ENCODE measurements at regions not wholly inside any gene's neighbourhood (a gene's known extent, or its start where the extent isn't known, plus 50 kb on each side); places are given as distances from the start of the nearest gene placed in this dataset.
A peak's percentile ranks its signal among the peaks of the same experiment; 100 is the strongest.

DNA sequence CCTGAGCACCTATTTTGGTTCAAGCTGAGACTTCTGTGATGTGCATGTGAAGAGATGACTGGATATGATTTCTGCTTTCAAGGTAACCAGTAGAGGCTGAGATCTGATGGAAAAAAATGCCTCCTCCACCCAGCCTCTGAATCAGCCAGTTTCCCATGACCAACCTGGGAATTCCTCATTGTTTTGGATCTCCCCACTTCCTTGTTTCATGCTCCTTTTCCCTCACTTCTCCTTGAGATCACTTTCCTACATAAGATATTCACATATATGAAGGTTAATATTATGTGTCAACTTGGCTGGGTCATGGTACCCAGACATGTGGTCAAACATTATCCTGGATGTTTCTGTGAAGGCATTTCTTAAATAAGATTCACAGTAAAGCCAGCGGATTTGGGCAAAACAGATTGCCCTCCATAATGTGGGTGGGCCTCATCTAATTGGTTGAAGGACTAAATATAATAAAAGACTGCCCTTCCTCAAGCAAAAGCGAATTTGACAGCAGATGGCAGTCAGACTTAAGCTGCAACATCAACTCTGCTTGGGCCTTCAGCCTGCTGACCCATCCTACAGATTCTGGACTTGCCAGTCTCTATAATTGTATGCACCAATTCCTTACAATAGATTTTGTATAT is 379.4 kb downstream of the TNS1 start:
- DNase-seq (ENCODE audit: low read depth) = no peak

DNA sequence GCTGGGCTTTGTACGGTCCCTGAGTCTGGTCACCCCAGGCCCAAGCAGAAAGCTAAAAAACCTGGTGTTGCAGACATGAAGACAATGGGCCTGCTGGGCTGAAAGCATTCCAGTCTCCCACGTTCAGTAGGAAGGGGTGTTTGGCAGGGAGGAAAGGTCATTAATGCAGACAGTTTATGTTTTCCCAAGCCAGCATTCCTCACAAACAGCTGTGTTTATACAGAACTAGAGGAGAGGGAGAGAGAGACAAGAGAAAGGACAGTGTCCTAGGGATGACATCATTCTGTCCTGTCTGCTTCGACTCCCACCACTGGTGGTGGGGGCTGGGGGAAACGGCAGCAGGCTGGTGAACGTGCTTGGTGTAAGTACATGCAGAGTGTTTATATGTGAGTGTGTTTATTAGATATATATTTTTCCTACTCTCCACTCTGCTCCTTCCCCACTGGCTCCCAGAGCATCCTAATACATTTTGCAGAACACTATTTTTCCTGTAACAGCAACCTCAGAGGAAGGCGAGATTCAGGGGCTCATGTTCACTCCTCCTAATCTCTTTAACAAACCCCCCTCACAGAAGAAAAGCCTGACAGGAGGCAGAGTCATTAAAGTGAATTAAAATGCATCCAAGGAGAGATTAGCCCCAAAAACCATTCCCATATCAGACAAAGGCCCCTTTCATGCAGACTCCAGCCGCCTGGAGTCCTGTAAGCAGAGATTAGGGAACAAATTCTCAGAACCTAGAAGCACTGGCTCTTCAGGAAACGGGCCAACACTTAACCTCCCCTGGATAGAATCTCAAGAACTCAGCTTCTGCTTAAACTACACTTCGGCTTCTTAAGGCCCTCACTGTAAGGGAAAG is 380.4 kb downstream of the TNS1 start:
- no peak for DNase-seq (ENCODE audit: low read depth)

DNA sequence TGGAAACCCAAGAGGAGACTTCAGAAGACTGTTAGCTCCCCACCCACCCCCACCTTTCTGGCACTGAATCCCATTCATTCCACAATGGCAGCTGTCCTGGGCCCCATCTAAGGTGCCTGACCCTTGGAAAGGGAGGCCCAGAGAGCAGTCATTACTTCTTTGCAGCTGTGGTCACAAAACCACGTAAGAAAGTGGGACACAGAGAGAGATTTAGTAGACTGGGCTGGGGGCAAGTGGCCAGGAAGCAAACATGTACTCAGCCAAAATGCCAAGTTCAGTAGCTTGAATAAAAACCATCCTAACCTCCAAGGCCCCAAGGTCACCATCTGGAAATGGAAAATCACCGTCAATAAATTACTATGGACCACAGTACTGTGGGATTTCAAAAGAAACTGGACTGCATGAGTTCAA is 381.4 kb downstream of the TNS1 start:
- no peak for DNase-seq (ENCODE audit: low read depth)

DNA sequence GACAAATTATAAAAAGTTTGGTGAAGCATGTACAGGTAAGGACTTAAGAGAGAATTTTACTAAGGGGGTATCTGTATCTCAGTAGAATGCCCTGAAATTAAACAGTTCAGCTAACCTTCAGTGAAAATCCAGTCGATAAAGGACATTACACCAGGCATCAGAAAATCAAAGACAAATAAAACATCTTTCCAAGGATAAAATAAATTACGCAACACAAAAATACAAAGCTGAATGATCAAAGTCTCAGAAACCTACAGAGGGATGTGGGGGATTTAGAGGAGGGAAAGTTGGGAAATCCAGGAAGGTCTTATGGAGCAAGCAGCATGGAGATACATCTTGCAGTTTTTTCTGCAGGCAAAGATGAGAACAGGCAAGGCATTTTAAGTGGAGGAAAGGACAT is 384.1 kb downstream of the TNS1 start:
- DNase-seq (ENCODE audit: low read depth) = no peak

DNA sequence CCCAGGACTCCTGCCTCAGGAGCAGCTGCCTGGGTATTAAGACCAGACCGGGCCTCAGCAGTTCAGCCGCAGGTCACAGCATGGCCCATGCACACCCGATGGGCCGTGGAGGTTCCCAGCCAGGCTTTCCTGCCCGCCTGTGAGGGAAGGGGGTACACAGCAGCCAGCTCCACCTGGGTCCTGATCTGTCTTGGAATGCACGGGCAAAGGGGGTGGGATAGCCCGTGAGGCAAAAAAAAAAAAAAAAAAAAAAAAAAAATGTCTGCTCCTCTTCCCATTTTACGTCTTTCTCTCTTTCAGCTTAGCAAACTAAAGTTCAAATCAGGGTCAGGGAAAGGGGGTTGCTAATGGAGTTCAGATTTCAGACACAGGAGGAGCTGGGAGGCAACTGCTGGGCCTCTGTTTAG is 385.2 kb downstream of the TNS1 start:
- no peak for DNase-seq (ENCODE audit: low read depth)

DNA sequence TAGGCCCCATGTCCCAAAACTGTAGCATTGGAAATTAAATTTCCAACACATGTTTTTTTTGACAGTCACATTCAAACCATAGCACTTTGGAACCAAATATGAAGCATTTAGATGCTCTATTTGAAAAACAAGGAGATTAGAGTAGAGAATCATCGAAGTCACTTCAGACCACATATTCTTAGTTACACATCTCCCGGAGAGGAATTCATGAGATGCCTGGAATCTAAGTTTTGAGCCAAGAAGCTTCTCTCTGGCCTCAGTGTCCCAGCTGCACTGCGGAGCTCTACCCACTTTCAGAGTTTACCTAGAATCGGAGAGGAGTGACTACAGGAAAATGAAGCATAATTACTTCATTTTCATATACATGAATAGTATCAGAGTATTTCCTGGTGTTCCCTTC is 385.9 kb downstream of the TNS1 start:
- no peak for DNase-seq (ENCODE audit: low read depth)

DNA sequence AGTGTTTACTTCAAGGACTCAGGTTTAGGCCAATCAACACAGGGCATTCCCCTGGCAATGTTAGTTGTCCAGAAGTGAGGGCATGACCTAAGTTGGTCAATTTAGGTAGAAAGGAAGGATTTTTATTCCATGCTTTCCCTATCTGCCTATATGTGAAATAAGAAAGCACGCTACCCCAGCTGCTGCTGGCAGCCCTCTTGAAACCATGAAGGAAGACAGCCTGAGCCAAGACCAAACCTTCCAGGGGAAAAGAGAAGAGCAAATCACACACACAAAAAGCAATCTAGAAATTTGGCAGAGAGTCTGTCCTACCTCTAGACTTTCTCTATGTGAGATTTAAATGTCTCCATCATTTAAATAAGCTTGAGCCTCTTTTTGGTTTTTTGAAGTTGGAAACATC is 387.6 kb downstream of the TNS1 start:
- no peak for DNase-seq (ENCODE audit: low read depth)

DNA sequence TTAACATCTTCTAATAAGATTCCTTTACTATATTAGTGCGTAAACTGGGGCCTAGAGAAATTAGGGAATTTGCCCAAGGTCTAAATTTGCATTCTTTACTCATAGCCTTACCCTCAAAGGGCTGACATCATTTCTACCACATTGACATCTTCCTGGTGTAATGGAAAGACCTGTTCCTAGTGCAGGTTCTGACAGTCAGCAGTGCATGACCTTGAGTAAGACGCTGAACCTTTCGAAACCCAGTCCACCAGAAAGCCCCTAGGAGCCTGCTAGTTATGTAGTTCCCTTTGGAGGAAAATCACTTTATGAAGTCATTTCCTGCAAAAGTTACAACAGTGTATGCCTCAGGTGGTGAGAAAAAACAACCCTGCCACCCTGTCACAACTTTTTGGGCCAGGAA is 388.3 kb downstream of the TNS1 start:
- no peak for DNase-seq (ENCODE audit: low read depth)

DNA sequence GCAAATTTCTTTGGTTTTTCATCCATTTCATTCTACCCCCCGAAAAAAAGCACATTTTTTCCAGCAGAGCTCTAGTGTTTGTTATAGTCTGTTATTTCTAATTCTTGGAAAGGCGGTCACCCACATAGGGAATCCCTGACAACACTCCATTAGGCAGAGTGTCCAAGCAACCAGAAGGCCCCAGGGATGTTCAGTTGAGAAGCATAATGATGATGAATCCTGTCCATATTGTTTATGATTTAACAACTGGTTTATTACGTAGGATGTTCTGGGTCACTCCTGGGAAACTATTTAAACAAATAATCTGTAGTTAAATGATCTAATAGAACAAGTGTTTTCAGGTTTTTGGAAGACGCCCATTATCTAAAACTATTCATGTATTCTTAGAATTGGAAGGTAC is 388.7 kb downstream of the TNS1 start:
- DNase-seq (ENCODE audit: low read depth) = no peak

DNA sequence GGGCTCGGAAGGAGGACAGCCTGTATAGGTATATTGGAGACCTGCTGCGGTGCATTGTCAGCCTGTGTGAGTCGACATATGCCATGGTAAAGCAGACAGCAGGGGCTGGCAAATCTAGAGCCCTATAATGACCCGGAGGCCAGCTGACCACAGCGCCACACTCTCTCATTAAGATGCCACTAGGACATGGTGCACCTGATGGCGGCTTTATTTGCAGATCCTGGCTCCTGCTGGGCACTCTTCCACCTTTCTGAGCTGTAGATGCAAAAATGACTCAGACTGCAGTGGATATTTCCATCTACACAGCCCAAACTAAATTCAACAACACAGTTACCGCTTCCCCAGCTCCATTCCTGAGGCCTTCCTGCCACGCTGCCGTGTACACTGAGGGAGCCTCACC is 389.9 kb downstream of the TNS1 start:
- DNase-seq (ENCODE audit: low read depth) = no peak

DNA sequence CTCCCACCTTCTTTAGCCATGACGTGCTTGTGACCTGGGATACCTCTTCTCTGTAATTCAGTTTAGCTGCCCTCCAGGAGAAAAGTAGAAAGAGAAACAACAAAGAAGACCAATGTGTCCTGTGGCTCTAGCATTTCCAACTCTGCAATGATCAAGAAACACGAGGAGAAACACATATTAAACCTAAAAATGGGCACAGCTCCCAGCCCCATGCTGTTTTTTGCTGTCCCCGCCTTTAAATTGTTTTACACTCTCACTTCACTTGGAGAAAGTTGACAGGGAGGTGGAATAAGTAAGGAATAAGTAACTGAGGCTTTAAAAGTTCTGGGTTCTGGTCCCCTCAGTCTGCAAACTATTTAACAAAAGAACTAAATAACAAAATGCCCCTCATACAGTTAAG is 390.6 kb downstream of the TNS1 start:
- DNase-seq (ENCODE audit: low read depth) = no peak

DNA sequence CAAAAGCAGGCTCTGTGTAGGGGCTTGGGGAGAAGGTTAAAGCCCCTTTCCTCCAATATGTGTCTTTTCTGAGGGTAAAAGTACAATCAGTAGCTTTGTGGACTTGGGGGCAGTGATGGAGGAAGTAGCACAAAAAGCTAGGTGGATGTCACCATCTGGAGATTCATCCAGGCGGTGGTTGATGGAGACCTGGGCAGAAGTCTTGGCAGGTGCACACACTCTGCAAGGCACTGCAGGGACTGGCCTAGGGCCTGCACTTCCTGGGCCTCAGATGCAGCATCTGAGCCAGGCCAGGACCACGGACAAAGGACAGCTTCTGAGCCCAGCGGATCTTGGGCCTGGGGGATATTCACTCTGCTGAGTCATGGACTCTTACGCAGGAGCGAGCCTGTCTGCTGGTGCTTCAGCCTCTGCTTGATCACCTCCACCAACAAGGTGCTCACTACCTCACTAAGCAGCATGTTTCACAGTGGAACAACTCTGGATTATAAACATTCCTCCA is 391.1 kb downstream of the TNS1 start:
- DNase-seq (ENCODE audit: low read depth) = no peak

DNA sequence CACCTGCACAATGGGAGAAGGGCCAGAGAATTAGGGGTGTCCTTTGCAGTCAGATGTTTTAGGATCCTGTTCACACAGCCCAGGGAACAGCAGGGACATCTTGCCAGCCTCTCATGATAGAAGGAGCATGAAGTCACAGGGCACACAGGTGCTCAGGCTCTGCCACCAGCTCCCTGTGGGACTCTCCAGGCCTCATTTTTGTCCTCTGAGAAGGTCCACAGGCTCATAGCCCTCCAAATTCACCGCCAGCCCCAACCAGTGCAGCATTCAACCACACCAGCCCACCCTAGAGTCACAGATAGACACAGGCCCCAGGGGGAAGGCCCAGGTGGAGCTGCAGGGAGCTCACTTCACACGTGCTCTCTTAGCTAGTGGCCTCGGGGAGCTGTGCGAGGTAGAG is 391.7 kb downstream of the TNS1 start:
- DNase-seq (ENCODE audit: low read depth) = no peak

DNA sequence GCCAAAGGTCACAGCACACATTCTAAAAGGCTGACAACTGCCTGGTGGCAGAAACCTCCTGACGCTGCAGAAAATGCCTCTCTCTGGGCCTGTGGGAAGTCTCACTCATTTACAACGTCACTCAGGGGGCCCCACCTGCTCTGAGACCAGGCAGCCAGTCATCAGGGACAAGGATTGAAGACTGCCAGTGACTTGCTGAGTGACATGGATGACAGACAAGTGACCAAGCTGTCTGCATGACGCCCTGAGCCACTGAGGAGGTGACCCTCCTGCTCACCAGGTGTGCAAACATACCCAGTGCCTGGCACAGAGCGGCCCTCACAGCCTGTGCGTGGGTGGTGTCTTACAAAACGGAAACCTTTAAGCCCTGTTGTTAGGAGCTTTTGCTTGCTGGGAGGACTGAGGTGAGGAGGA is 392.4 kb downstream of the TNS1 start:
- DNase-seq (ENCODE audit: low read depth) = peak; percentile 20

DNA sequence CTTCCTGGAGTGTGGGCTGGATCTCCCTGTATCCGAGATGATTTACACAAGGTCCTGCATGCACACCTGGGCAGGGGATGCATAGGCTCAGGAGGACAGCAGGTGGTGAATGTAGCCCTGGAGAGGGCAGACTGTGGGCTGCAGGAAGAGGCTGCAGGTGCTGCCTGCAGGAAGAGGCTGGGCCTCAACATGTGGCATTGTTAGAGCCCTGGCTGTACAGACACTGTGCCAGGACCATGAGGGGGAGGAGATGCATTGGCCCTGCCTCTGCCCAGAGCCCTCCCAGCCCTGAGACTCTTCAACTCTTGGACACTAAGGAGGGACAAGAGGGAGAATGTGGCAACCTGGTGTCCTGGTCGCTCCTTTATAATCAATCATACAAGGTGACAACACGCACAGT is 392.8 kb downstream of the TNS1 start:
- DNase-seq (ENCODE audit: low read depth) = no peak

DNA sequence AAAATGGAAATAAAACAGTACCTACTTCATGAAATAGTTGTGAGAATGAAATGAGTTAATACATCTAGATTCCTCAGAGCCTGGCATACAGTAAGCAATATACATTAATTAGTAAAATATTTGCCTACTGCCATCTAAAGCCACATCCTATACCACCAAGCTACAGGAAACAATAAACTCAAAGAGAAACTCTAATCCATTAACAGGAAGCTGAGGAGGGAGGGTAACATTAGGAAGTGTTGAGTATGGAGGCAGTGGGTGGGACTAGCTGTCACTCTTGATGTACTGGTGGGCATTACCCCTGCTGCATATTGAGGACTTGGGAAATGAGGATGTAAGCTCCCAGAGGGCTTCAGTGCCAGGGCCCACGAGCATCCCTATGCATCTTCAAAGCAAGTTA is 396.5 kb downstream of the TNS1 start:
- no peak for DNase-seq (ENCODE audit: low read depth)

DNA sequence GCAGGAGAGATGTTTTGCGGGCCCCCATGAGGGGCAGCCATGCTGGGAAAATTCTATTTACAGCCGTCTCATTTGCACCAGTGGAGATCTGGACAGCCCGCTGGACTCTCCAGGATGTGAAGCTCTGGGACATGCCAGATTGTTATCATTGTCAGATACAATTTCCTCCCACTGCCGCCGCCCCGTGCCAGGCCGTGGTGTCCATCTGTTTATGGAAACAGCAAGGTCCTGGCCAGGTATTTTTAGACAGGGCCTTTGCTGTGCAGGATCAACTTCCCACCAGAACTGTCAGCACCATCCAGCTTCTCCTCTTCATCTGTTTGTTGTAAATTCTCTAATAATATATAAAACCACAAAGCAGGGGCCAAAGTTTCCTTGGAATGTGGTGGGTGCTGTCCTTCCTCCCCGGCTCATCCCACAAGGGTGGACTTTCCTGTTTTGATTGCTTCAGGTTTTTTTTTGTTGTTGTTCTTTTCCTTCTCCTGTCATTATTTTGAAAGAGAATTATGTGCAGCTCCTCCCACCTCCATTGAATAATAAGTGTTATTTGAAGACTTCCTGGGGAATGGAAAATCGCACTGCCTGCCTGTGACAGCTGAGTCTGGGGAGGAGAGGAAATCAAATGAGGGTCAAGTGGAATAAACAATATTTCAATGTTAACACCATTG is 398.1 kb downstream of the TNS1 start:
- DNase-seq (ENCODE audit: low read depth) = no peak

DNA sequence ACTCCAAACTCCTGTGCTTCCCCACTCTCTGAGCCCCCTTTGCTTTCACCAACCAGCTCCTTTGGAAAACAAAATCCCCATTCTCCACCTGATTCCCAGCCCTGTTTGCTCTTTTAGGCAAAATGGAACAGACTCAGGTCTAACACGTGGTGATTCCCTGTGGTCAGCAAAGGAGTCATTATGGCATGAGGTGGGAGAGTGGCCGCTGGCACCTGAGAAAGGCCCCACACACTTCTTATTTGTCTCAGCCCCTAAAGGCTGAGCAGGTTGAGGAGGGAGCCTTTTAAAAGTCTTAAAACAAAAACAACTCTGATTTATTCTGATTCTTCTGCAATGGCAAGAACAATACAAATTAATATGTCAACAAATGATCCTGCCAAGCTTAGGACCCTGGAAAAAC is 401.2 kb downstream of the TNS1 start:
- DNase-seq (ENCODE audit: low read depth) = no peak

DNA sequence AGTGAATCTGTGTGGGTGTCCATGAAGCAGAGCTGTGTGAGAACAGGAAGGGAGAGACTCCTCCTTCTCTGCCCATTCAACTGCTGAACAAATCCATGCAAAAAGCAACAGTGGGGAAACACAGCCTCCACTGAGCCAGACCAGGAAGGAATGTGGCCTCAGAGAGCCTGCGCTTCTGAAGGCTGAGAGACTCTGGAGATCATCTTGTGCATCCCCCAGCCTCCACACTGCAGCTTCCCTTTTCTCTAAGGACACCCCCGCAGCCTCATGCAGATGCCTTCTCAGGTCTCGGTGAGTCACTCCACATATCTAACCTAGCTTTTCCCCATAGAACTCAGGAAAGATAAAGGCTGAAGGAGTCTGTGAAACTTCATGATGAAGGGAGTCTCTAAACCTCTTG is 402.9 kb downstream of the TNS1 start:
- no peak for DNase-seq (ENCODE audit: low read depth)

DNA sequence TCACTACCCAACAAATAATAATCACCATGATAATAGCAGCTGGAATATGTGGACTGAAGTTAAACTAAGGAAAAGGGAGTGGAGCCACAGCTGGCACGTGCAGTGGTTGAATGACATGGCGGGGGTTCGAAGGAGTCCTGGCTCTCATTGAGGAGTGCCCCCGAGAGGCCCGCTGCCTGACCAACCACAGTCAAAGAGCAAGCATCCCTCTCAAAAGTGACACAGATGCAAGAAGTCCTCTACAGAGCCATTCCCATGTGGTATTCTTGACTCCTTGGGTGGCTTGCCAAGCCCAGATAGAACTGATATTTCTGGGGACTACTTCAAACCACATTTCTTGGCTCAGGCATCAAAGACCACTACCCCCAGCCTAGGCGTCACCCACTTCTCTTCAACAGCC is 405.1 kb downstream of the TNS1 start:
- DNase-seq (ENCODE audit: low read depth) = no peak

DNA sequence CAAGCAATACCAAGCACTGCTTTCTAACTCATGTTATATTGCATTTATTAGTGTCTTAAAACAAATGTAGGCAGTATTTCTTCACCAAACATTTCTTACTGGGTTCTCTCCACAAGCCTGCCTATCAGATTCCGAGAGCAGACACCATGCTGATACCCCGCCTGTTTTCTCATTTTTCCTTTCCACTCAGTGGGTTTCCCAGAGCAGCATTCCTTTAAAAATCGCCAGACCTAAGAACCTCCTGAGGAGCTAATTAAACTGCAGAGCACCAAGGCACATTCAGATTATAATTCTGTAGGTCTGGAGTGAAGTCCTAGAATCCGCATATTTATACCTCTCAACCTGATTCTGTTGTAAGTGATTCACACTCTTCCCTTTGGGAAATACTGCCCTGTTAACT is 405.6 kb downstream of the TNS1 start:
- DNase-seq (ENCODE audit: low read depth) = no peak

DNA sequence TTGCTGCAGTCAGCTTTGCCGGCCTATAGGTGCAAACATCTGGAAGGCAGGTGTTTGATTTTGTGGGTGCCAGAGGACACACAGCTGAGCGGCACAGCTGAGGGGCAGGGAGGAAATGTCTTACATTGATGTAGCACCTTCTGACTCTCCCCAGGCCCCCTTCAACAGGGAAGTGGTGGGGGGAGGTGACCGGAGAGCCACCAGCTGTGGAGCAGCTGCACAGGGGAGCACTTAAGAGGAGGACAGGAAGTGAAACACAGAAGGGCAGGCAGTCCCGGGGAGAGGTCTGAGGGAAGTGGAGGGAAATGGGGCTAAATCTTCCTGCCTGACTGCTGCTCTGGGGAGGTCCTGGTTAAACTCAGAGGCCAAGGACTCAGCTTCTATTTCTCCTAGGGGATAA is 409.1 kb downstream of the TNS1 start:
- no peak for DNase-seq (ENCODE audit: low read depth)

DNA sequence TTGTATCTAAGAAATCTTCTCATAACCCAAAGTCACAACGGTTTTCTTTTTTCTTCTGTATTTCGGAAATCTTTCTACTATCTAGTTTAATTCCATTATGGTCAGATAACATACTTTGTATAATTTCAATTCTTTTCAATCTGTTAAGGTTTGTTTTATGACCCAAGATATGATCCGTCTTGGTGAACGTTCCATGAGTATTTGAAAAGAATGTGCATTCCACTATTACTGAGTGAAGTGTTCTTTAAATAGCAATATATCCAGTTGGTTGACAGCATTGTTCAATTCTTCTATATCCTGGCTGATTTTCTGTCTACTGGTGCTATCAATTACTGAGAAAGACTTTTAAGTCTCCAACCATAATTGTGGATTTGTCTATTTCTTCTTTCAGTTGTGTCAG is 414.5 kb downstream of the TNS1 start:
- no peak for DNase-seq (ENCODE audit: low read depth)

All from stimulated activated CD8-positive, alpha-beta memory T cell treated with anti-CD3 and anti-CD28 coated beads, Interleukin-12 subunit alpha, Interleukin-12 subunit beta, amount 100 ng/mL, for 1 hour (primary cell).